Brain microvascular endothelial cell (primary cell): ENCODE measurements at regions not wholly inside any gene's neighbourhood (a gene's known extent, or its start where the extent isn't known, plus 50 kb on each side); places are given as distances from the start of the nearest gene placed in this dataset.

Experiments
- DNase-seq: peaks from one replicate; pipeline ENCODE4 v3.0.0-alpha.2; 2020
- H3K27ac ChIP-seq: fragments of 250-450 bp; sonication (Bioruptor Pico); 2 replicates; pipeline ENCODE4 v1.5.1; 2020; ENCODE audit warnings: mild to moderate bottlenecking, moderate library complexity
- H3K27me3 ChIP-seq: fragments of 250-450 bp; sonication (Bioruptor Pico); replicated peaks from 2 replicates; pipeline ENCODE4 v1.5.1; 2020; ENCODE audit warnings: mild to moderate bottlenecking
- H3K36me3 ChIP-seq: fragments of 250-450 bp; sonication (Bioruptor Pico); replicated peaks from 2 replicates; pipeline ENCODE4 v1.5.1; 2020; ENCODE audit warnings: mild to moderate bottlenecking
- H3K4me3 ChIP-seq: 2 replicates; pipeline ENCODE4 v1.5.1; 2011; ENCODE audit warnings: low read depth, mild to moderate bottlenecking, control low read depth, low read length, moderate library complexity
- in situ Hi-C: cut with HindIII; loops from 2 replicates; pipeline ENCODE4 v1.10.0; 2017; ENCODE audit warnings: low sequenced_read_pairs, low pct_ligation_motif_present
- TF ChIP-seq, protein P1 (sequence below): IDR thresholded peaks from 2 replicates; pipeline ENCODE4 v1.5.1; 2011; ENCODE audit warnings: low read depth, mild to moderate bottlenecking, moderate library complexity, low read length, control low read depth, inconsistent platforms; ENCODE audit errors: missing control alignments

GRCh38 chr3:168539909-168540308 is 444.2 kb upstream of the GOLIM4 start:
- in situ Hi-C loops: no loop called here
- TF ChIP-seq, protein P1, sequence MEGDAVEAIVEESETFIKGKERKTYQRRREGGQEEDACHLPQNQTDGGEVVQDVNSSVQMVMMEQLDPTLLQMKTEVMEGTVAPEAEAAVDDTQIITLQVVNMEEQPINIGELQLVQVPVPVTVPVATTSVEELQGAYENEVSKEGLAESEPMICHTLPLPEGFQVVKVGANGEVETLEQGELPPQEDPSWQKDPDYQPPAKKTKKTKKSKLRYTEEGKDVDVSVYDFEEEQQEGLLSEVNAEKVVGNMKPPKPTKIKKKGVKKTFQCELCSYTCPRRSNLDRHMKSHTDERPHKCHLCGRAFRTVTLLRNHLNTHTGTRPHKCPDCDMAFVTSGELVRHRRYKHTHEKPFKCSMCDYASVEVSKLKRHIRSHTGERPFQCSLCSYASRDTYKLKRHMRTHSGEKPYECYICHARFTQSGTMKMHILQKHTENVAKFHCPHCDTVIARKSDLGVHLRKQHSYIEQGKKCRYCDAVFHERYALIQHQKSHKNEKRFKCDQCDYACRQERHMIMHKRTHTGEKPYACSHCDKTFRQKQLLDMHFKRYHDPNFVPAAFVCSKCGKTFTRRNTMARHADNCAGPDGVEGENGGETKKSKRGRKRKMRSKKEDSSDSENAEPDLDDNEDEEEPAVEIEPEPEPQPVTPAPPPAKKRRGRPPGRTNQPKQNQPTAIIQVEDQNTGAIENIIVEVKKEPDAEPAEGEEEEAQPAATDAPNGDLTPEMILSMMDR: no peak
- no peaks in the 10 kb centered on the region for H3K36me3 ChIP-seq
- no peaks in the 10 kb centered on the region for H3K27me3 ChIP-seq
- DNase-seq: peak; percentile 12
- no peak overlapping the region for H3K4me3 ChIP-seq
- H3K27ac ChIP-seq: no peak overlapping the region

DNA sequence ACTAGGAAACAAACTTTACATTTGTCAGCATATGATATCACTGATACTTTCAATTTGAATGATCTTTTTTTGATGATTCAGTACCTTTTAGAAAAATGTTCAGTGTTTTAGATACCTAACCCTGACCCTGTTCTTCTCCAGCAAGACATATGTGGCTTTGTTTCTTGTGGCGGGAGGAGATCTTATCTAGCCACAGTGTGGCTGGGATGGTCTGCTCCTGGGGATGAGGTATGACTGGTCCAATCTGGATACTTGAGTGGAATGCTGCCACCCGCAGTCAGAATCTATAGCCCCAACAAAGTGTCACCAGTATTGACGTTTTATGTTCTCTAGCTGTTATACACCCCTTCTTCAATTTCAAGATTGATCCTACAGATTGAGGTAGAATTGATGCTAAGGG is 439.0 kb upstream of the GOLIM4 start:
- in situ Hi-C loops: no loop called here
- H3K4me3 ChIP-seq: no peak overlapping the region
- DNase-seq: no peak
- no peaks in the 10 kb centered on the region for H3K27me3 ChIP-seq
- TF ChIP-seq, protein P1: no peak
- H3K27ac ChIP-seq: no peak overlapping the region
- H3K36me3 ChIP-seq: no peaks in the 10 kb centered on the region

DNA sequence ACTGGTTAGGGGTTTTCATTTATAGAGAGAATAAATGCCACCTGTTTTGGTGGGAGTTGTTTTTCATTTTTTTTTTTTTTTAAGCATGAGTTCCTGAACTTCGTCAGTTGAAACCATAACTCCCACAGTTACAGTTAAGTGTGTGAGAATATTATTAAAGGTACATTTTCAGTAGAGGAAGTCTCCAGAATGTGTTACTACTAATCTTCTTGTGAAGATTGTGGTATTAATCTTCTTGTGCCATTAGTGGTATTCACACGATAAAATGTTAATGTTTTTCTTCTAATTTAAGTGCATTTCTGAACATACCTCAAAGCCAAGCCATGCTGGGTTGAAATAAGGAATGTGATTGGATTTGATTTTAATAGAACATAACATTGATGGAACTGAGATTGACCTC is 437.9 kb upstream of the GOLIM4 start:
- no peak for DNase-seq
- TF ChIP-seq, protein P1: no peak
- Histone ChIP-seq H3K4me3 (no peak overlapping the region), H3K36me3 (no peaks in the 10 kb centered on the region), H3K27ac (no peak overlapping the region), H3K27me3 (no peaks in the 10 kb centered on the region)
- in situ Hi-C loops: no loop called here

DNA sequence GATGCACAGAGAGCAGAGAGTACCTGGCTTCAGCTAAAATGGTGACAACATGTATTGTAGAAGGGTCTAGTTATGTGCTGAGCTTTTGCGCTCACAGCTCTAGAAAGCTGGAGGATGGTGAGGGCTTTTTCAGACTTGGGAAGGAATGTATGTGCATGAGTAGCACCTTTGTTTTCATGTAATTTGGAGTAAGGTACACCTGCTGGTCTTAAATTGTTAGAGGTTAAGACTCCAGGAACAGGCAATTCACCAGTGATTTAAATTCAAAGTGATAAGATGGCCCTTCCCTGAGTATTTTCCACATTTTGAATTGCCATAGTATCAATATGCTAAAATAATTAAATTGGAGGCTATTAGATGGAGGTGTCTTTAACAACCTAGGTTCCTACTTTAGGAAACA is 436.4 kb upstream of the GOLIM4 start:
- H3K36me3 ChIP-seq: no peaks in the 10 kb centered on the region
- TF ChIP-seq, protein P1: no peak
- in situ Hi-C loops: no loop called here
- no peak overlapping the region for H3K4me3 ChIP-seq
- no peak overlapping the region for H3K27ac ChIP-seq
- H3K27me3 ChIP-seq: no peaks in the 10 kb centered on the region
- no peak for DNase-seq

- DNase-seq: no peak
- H3K36me3 ChIP-seq: no peaks in the 10 kb centered on the region
- H3K27me3 ChIP-seq: no peaks in the 10 kb centered on the region
- TF ChIP-seq, protein P1: no peak
- H3K4me3 ChIP-seq: no peak overlapping the region
- in situ Hi-C loops: no loop called here
- no peak overlapping the region for H3K27ac ChIP-seq
Measured at GRCh38 chr3:168531116-168531515, 435.4 kb upstream of the GOLIM4 start.

DNA sequence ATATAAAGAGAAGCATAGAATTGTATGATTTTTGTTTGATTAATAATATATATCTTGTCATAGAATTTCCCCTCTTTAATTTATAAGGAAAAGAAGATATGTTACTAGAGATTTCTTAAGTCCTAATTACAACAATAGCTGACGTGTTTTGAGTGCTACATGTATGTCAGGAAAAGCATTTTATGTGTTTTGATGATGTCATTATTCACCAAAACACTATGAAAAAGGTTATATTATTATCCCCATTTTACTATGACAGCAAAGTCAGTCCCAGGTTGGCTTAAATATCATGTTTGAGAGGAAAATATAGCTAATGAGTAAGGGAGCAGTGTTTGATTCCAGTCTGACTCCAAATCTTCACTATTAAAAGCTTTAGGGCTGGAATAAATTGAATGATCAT is 428.4 kb upstream of the GOLIM4 start:
- Histone ChIP-seq H3K27me3 (no peaks in the 10 kb centered on the region), H3K36me3 (no peaks in the 10 kb centered on the region), H3K27ac (no peak overlapping the region), H3K4me3 (no peak overlapping the region)
- in situ Hi-C loops: no loop called here
- DNase-seq: no peak
- TF ChIP-seq, protein P1: no peak
